Activated T-cell treated with anti-CD3 and anti-CD28 coated beads, Interleukin-2, amount 50 U/mL, for 24 hours (primary cell): ENCODE measurements at regions not wholly inside any gene's neighbourhood (a gene's known extent, or its start where the extent isn't known, plus 50 kb on each side); places are given as distances from the start of the nearest gene placed in this dataset.
A peak's percentile ranks its signal among the peaks of the same experiment; 100 is the strongest.

Experiments
- DNase-seq: peaks from one replicate; pipeline ENCODE4 v3.0.0-alpha.2; 2020
- H3K27ac Mint-ChIP-seq: 2 replicates; pipeline ENCODE4 v1.8.0; 2020; ENCODE audit warnings: mild to moderate bottlenecking, mixed read lengths
- H3K27me3 Mint-ChIP-seq: 2 replicates; pipeline ENCODE4 v1.8.0; 2020; ENCODE audit warnings: mixed read lengths
- H3K36me3 Mint-ChIP-seq: 2 replicates; pipeline ENCODE4 v1.8.0; 2020; ENCODE audit warnings: low read depth, mixed read lengths
- H3K4me1 Mint-ChIP-seq: 2 replicates; pipeline ENCODE4 v1.8.0; 2020; ENCODE audit warnings: low read depth, mixed read lengths
- H3K4me3 Mint-ChIP-seq: 2 replicates; pipeline ENCODE4 v1.8.0; 2020; ENCODE audit warnings: mild to moderate bottlenecking, moderate library complexity, mixed read lengths
- H3K9me3 Mint-ChIP-seq: 2 replicates; pipeline ENCODE4 v1.8.0; 2020; ENCODE audit warnings: mixed read lengths

GRCh38 chr2:234306426-234307173, 190.3 kb downstream of the ARL4C start:
- peaks cover 65% of the 10 kb centered on the region for H3K4me1 Mint-ChIP-seq
- no peak overlapping the region for H3K27ac Mint-ChIP-seq
- peak; percentile 31 for DNase-seq

GRCh38 chr2:234305846-234306245, 191.0 kb downstream of the ARL4C start:
- Mint-ChIP-seq H3K9me3 (peaks cover 15% of the 10 kb centered on the region), H3K27me3 (no peaks in the 10 kb centered on the region), H3K4me1 (peaks cover 73% of the 10 kb centered on the region), H3K4me3 (no peak overlapping the region), H3K36me3 (peaks cover 7% of the 10 kb centered on the region), H3K27ac (no peak overlapping the region)
- DNase-seq: peak; percentile 20

More at GRCh38 chr2:234306426-234307173, 190.3 kb downstream of the ARL4C start:
- Mint-ChIP-seq H3K9me3 (peaks cover 15% of the 10 kb centered on the region), H3K36me3 (peaks cover 7% of the 10 kb centered on the region), H3K27me3 (no peaks in the 10 kb centered on the region), H3K4me3 (no peak overlapping the region)

DNA sequence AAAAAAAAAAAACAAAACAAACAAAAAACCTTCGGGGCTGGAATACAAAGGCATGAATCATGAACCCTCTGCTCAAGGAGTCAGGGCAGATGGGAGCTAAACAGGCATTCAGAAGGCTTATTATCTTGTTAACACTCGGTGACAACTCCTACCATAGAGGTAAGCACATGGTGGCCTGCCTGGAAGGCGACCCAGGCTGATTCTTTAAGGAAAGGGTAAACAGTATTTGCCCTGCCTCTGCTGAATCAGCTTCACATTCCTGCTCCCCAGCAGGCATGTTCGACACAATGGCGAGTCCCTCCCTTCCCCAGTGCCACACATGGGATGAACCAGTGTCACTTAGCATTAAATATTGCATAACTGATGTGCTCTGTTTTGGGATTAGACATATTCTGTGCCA, 191.9 kb downstream of the ARL4C start:
- H3K9me3 Mint-ChIP-seq: peaks cover 14% of the 10 kb centered on the region
- H3K4me1 Mint-ChIP-seq: peaks cover 75% of the 10 kb centered on the region

DNA sequence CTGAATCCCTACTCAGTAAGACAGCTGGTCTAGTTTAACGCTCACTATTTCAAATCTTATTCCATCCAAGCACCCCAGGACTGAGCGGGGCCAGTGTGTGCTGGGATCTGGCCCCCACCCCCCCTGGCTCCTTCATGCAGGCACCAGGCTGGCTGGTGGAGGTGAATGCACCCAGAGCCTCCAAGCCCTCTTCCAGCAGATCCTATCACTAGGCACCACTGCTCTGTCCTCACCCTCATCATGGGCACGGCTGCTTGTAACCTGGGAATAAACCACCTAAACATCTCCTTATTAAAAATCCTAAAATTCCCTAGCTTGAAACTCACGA, 194.3 kb downstream of the ARL4C start:
- Mint-ChIP-seq H3K27me3 (no peaks in the 10 kb centered on the region), H3K36me3 (peaks cover 5% of the 10 kb centered on the region), H3K27ac (no peak overlapping the region), H3K4me1 (peaks cover 65% of the 10 kb centered on the region), H3K4me3 (no peak overlapping the region), H3K9me3 (peaks cover 7% of the 10 kb centered on the region)
- no peak for DNase-seq

More for the DNA sequence above, 191.9 kb downstream of the ARL4C start:
- DNase-seq: peak; percentile 14
- Mint-ChIP-seq H3K4me3 (no peak overlapping the region), H3K27me3 (no peaks in the 10 kb centered on the region), H3K27ac (no peak overlapping the region), H3K36me3 (peaks cover 7% of the 10 kb centered on the region)

DNA sequence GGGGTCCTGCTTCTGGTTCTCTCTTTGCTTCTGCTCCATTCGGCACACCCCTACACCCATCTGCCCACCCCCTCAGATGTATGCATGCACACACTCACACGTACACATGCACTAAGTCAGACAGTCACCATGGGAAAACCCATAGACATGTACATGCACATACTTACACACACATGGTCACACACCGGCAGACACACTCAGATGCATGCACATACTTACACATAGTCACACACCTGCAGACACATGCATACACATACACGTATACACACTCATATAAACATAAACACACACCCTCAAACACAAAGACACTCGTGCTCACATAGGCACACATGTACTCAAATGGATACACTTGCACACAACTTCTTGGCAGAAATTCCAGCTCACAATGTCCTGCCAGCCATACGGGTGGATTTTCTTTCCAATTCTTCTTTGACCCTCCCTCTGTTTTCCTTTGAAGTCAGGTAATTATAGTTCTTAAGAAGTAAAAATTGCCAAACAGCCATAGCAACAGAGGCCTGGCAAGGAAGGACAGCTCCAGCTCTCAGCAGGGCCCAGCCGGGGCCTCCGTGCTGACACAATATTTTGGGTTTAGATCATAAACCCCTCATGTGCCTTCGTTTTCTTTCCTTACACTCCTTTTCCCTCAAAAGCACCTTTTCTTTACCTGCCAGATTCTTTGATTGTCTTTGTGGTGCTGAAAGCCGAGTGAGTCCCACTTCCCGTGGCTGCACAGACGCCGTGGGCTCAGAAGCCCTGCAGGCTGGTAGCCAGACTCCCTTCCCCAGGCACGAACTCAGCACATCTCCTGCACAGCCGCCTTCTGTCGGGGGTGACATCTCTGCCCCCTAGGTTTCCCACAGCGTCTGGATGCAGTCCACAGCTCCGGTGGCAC, 195.7 kb downstream of the ARL4C start:
- Mint-ChIP-seq H3K36me3 (no peaks in the 10 kb centered on the region), H3K4me1 (peaks cover 66% of the 10 kb centered on the region), H3K9me3 (no peaks in the 10 kb centered on the region), H3K4me3 (peak overlapping the region; percentile 3), H3K27ac (peak overlapping the region; percentile 22), H3K27me3 (no peaks in the 10 kb centered on the region)
- peak; percentile 37 for DNase-seq

- Mint-ChIP-seq H3K36me3 (no peaks in the 10 kb centered on the region), H3K9me3 (no peaks in the 10 kb centered on the region), H3K27me3 (no peaks in the 10 kb centered on the region), H3K4me3 (no peak overlapping the region), H3K27ac (peak overlapping the region; percentile 24), H3K4me1 (peaks cover 69% of the 10 kb centered on the region)
- peak; percentile 35 for DNase-seq
These were observed 196.4 kb downstream of the ARL4C start for GRCh38 chr2:234300391-234300925.

GRCh38 chr2:234298918-234299317, 198.0 kb downstream of the ARL4C start:
- no peak overlapping the region for H3K4me3 Mint-ChIP-seq
- H3K27ac Mint-ChIP-seq: peak overlapping the region; percentile 55
- DNase-seq: no peak
- H3K9me3 Mint-ChIP-seq: no peaks in the 10 kb centered on the region
- H3K4me1 Mint-ChIP-seq: peaks cover 77% of the 10 kb centered on the region
- H3K36me3 Mint-ChIP-seq: no peaks in the 10 kb centered on the region
- H3K27me3 Mint-ChIP-seq: no peaks in the 10 kb centered on the region

DNA sequence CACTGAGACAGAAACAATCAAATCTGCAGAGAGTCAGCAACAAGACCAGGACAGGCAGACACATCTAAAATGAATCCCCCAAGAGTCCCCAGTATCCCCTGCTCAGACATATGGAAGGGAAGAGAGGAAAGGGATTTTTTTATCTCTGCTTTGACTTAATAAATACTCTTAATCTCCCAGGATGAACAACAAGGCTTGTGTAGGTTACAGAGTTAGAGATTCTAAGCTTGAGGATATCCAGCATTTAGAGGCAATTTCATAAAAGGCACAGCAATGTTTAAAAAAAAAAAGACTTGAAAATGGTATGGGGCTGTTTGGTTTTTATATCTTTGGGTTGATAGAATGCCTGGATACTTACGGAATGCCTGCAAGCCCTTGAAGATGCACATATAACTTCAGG, 199.9 kb downstream of the ARL4C start:
- Mint-ChIP-seq H3K4me3 (no peak overlapping the region), H3K9me3 (no peaks in the 10 kb centered on the region), H3K4me1 (peaks cover 86% of the 10 kb centered on the region), H3K27me3 (no peaks in the 10 kb centered on the region), H3K36me3 (no peaks in the 10 kb centered on the region), H3K27ac (no peak overlapping the region)
- DNase-seq: no peak

- no peak for DNase-seq
- H3K27me3 Mint-ChIP-seq: no peaks in the 10 kb centered on the region
- no peaks in the 10 kb centered on the region for H3K9me3 Mint-ChIP-seq
- H3K4me3 Mint-ChIP-seq: peak overlapping the region; percentile 11
- H3K4me1 Mint-ChIP-seq: peaks cover 89% of the 10 kb centered on the region
- H3K27ac Mint-ChIP-seq: peak overlapping the region; percentile 97
- H3K36me3 Mint-ChIP-seq: no peaks in the 10 kb centered on the region
These were observed 202.9 kb downstream of the ARL4C start for GRCh38 chr2:234293973-234294372.

DNA sequence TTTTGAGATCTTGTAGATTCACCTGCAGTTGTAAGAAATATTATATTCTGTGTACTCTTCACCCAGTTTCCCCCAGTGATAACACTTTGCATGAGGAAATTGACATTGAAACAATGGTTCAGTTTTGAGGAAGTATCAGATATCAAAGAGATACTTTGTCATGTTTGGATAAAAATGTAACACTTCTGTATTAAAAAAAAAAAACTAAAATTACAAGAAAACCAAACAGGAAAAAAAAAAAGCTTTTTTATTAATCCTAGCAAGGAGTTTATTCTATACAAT, 204.0 kb downstream of the ARL4C start:
- H3K4me1 Mint-ChIP-seq: peaks cover 90% of the 10 kb centered on the region
- DNase-seq: no peak
- peak overlapping the region; percentile 97 for H3K27ac Mint-ChIP-seq
- H3K9me3 Mint-ChIP-seq: no peaks in the 10 kb centered on the region
- no peaks in the 10 kb centered on the region for H3K36me3 Mint-ChIP-seq
- peak overlapping the region; percentile 59 for H3K4me3 Mint-ChIP-seq
- no peaks in the 10 kb centered on the region for H3K27me3 Mint-ChIP-seq

DNA sequence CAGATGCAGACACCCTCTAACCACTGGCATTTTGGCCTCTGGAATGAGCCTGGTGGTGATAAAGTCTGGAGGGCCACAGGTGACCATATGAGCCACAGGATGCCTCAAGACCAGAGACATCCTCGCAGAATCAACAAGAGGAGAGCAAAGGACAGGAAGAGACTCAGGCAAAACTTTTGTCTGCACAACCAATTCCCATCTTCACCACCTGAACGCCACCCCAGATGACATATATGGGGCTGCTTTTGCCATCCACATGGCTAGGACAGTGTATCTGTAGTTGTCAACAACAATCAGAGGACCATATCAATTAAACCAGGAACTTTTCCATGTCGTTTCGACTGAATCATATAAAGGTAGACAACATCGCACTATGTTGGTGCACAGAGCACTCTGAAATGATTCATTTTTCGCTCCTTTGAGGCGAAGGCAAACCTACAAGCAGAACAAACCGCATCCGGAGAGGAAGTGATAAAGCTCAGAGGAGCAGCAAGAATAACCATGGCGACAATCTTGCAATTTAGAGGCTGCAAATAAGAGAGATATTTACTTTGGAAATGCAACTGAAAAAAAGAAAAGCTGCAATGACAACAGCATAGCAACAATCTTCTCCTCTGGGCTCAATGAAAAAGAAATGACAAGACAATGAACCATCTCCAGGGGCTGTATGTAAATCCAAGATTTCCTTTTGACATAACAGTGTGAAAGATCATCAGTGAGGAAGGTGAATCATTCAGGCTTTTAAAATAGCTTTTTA, 204.5 kb downstream of the ARL4C start:
- peak overlapping the region; percentile 97 for H3K27ac Mint-ChIP-seq
- no peaks in the 10 kb centered on the region for H3K27me3 Mint-ChIP-seq
- H3K36me3 Mint-ChIP-seq: no peaks in the 10 kb centered on the region
- peak; percentile 64 for DNase-seq
- no peaks in the 10 kb centered on the region for H3K9me3 Mint-ChIP-seq
- H3K4me1 Mint-ChIP-seq: peaks cover 91% of the 10 kb centered on the region
- peak overlapping the region; percentile 59 for H3K4me3 Mint-ChIP-seq

DNA sequence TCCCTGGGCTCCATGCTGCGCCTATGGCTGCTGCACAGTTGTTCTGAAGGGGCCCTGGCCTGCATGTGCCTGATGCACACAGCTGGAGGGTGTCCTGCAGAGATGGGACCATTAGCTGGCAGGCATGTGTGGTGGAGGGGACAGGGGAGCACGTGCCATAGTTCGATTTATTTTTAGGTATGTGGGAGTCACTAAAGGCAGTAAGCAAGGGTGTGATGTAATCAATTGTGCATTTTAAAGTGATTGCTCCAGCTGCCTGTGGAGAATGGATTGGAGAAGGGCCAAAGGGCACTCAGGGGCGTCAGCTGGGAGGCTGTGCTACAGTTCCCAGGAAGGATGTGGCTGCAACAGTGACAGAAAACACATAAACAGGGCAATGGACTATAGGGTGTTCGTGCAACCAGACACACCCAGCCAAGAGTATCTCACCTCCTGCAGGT, 205.1 kb downstream of the ARL4C start:
- Mint-ChIP-seq H3K36me3 (no peaks in the 10 kb centered on the region), H3K27me3 (no peaks in the 10 kb centered on the region), H3K27ac (peak overlapping the region; percentile 97), H3K4me3 (peak overlapping the region; percentile 59), H3K9me3 (no peaks in the 10 kb centered on the region), H3K4me1 (peaks cover 90% of the 10 kb centered on the region)
- DNase-seq: no peak

GRCh38 chr2:234290671-234291070, 206.2 kb downstream of the ARL4C start:
- Mint-ChIP-seq H3K9me3 (no peaks in the 10 kb centered on the region), H3K4me1 (peaks cover 88% of the 10 kb centered on the region), H3K36me3 (no peaks in the 10 kb centered on the region), H3K27ac (peak overlapping the region; percentile 97), H3K27me3 (no peaks in the 10 kb centered on the region), H3K4me3 (peak overlapping the region; percentile 53)
- peak; percentile 80 for DNase-seq

- Mint-ChIP-seq H3K27me3 (no peaks in the 10 kb centered on the region), H3K27ac (peak overlapping the region; percentile 97), H3K9me3 (no peaks in the 10 kb centered on the region), H3K36me3 (no peaks in the 10 kb centered on the region), H3K4me1 (peaks cover 85% of the 10 kb centered on the region), H3K4me3 (peak overlapping the region; percentile 44)
- DNase-seq: peak; percentile 69
These were observed 206.9 kb downstream of the ARL4C start for GRCh38 chr2:234289834-234290590.
